HUES6 (cell line): ENCODE measurements at regions not wholly inside any gene's neighbourhood (a gene's known extent, or its start where the extent isn't known, plus 50 kb on each side); places are given as distances from the start of the nearest gene placed in this dataset.

ENCODE experiments used
- H3K27ac ChIP-seq: 2 replicates; pipeline ENCODE4 v1.7.0; 2013; ENCODE audit warnings: low read depth, mild to moderate bottlenecking, low read length, inconsistent platforms
- H3K27me3 ChIP-seq: 2 replicates; pipeline ENCODE4 v1.6.1; 2013; ENCODE audit warnings: low read length; ENCODE audit not compliant: control insufficient read depth, insufficient read depth
- H3K36me3 ChIP-seq: 2 replicates; pipeline ENCODE4 v1.6.1; 2013; ENCODE audit warnings: low read length; ENCODE audit not compliant: control insufficient read depth, insufficient read depth
- H3K4me1 ChIP-seq: 2 replicates; pipeline ENCODE4 v1.6.1; 2013; ENCODE audit warnings: low read length; ENCODE audit not compliant: control insufficient read depth, insufficient read depth
- H3K4me3 ChIP-seq: 2 replicates; pipeline ENCODE4 v1.5.1; 2013; ENCODE audit warnings: low read depth, low read length
- H3K9ac ChIP-seq: one replicate; pipeline ENCODE4 v1.6.1; 2013; ENCODE audit warnings: mild to moderate bottlenecking, low read length
- H3K9me3 ChIP-seq: 2 replicates; pipeline ENCODE4 v1.6.1; 2013; ENCODE audit warnings: low read depth, low read length; ENCODE audit not compliant: control insufficient read depth, insufficient read depth

- no peaks in the 10 kb centered on the region for H3K36me3 ChIP-seq
- H3K4me1 ChIP-seq = no peaks in the 10 kb centered on the region; the same call in 1 of the 2 replicates
- H3K9ac ChIP-seq = no peak overlapping the region
- H3K27me3 ChIP-seq = no peaks in the 10 kb centered on the region
- H3K9me3 ChIP-seq = peaks cover 2% of the 10 kb centered on the region; the same call in 1 of the 2 replicates
- H3K4me3 ChIP-seq = no peak overlapping the region
- H3K27ac ChIP-seq = no peak overlapping the region
Measured at GRCh38 chr14:43651896-43652295, 855.2 kb downstream of the FSCB start.

GRCh38 chr14:43651185-43651787, 855.8 kb downstream of the FSCB start:
- Histone ChIP-seq H3K9ac (no peak overlapping the region), H3K27me3 (no peaks in the 10 kb centered on the region), H3K4me1 (no peaks in the 10 kb centered on the region; the same call in 1 of the 2 replicates), H3K36me3 (no peaks in the 10 kb centered on the region), H3K27ac (no peak overlapping the region), H3K9me3 (peaks cover 2% of the 10 kb centered on the region; the same call in 1 of the 2 replicates), H3K4me3 (no peak overlapping the region)

DNA sequence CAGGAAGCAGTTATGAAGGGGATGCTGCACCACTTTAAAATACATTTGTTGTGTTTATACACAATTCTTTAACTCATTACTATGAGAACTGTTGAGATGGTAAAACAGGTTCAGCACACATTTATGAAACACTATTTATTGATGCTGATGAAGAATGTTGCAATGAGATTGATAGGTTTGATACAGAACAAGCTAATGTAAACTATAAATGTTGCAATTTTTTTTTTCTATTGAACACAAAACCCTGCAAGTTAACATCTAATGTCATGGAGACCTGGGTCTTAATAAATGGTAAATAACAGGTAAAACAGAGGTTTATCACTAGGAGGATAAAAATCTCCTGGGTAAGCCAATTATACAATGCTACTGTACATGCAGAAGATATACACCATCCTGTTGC, 857.6 kb downstream of the FSCB start:
- Histone ChIP-seq H3K4me1 (no peaks in the 10 kb centered on the region; the same call in 1 of the 2 replicates), H3K9ac (no peak overlapping the region), H3K4me3 (no peak overlapping the region), H3K36me3 (no peaks in the 10 kb centered on the region), H3K27ac (no peak overlapping the region), H3K27me3 (no peaks in the 10 kb centered on the region), H3K9me3 (peaks cover 2% of the 10 kb centered on the region; the same call in 1 of the 2 replicates)

DNA sequence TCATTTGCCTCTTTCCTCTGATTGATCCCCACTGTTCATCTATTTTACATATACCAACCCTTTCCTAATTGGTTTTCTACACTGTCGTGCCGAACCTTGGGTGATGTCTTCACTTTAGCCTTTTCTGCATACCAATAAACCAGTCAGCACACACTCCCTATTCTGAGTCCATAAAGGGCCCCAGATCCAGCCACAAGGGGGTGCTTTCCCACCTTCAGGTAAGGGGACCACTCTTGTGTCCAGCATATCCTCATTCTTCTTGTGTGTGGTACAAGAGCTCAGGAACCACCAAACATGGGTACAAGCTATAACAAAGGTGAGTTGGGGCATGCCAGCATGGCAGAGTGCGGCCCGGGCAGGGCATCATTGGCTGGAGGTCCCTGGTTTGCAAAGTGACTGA, 859.8 kb downstream of the FSCB start:
- H3K36me3 ChIP-seq = no peaks in the 10 kb centered on the region
- H3K27ac ChIP-seq = no peak overlapping the region
- H3K4me1 ChIP-seq = no peaks in the 10 kb centered on the region; the same call in 1 of the 2 replicates
- H3K27me3 ChIP-seq = no peaks in the 10 kb centered on the region
- H3K9ac ChIP-seq = no peak overlapping the region
- peaks cover 2% of the 10 kb centered on the region; the same call in 1 of the 2 replicates for H3K9me3 ChIP-seq
- no peak overlapping the region for H3K4me3 ChIP-seq

DNA sequence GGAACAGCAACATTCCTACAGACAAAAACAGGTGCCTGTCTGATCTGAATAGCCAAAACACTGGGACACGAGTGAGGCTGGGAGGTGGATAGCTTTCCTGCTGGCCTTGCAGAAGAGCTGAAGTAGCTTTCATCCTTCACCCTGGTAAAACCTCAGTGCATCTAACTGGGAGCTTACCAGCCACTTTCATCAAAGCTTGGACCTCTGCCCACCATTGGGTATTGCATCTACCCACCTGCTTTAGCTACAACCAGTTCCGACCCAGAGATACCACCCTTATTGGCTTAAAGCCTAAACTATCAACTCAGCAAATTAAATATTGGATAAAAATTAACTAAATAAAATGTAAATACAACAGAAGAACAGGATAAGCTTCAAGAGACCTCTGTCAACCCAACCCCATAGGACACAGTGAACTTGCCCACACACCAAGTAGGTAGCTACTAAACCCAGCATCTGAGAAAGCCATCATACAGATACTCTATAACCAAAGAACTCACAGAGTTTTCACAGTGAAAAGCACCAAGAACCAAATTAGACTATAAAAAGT, 866.3 kb downstream of the FSCB start:
- Histone ChIP-seq H3K27ac (no peak overlapping the region), H3K9ac (no peak overlapping the region), H3K36me3 (no peaks in the 10 kb centered on the region), H3K9me3 (no peaks in the 10 kb centered on the region), H3K4me1 (peaks cover 5% of the 10 kb centered on the region; the same call in 1 of the 2 replicates), H3K4me3 (no peak overlapping the region), H3K27me3 (no peaks in the 10 kb centered on the region)

- no peaks in the 10 kb centered on the region for H3K36me3 ChIP-seq
- no peaks in the 10 kb centered on the region for H3K4me1 ChIP-seq
- no peaks in the 10 kb centered on the region for H3K27me3 ChIP-seq
- H3K9me3 ChIP-seq = no peaks in the 10 kb centered on the region
- H3K9ac ChIP-seq = no peak overlapping the region
- no peak overlapping the region for H3K4me3 ChIP-seq
- H3K27ac ChIP-seq = no peak overlapping the region
Measured at GRCh38 chr14:43625294-43625693, 881.8 kb downstream of the FSCB start.

GRCh38 chr14:43621282-43621681, 885.8 kb downstream of the FSCB start:
- no peaks in the 10 kb centered on the region for H3K27me3 ChIP-seq
- no peak overlapping the region for H3K4me3 ChIP-seq
- H3K9ac ChIP-seq = no peak overlapping the region
- H3K4me1 ChIP-seq = no peaks in the 10 kb centered on the region
- no peaks in the 10 kb centered on the region for H3K36me3 ChIP-seq
- no peak overlapping the region for H3K27ac ChIP-seq
- peaks cover 11% of the 10 kb centered on the region for H3K9me3 ChIP-seq

- H3K27me3 ChIP-seq = no peaks in the 10 kb centered on the region
- H3K27ac ChIP-seq = no peak overlapping the region
- H3K4me3 ChIP-seq = no peak overlapping the region
- H3K9me3 ChIP-seq = no peaks in the 10 kb centered on the region
- H3K4me1 ChIP-seq = 0 out of 2 replicates have a peak, but pooled peaks cover 3% of the 10 kb centered on the region
- no peaks in the 10 kb centered on the region for H3K36me3 ChIP-seq
- no peak overlapping the region for H3K9ac ChIP-seq
Measured at GRCh38 chr14:43595096-43595772, 911.8 kb downstream of the FSCB start.

DNA sequence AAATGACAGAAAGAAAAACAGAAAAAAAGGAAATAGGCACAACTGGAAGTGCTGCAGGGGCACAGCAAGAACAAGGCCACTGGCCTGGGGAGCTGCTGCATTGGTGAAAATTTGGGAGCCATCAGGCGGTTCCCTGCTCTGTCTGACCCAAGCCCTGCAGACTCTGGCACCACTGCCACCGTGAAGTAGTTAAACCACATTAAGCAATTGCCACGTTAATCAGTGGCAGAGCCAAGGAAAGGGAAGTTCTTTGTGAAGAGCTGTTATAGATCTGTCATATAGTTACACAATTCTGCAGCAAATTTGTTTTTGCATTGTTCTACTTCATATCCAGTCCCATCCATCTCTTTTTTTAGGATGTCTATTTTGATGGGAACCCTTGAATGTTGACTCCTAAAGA, 915.3 kb downstream of the FSCB start:
- Histone ChIP-seq H3K9me3 (no peaks in the 10 kb centered on the region), H3K4me3 (no peak overlapping the region), H3K27ac (no peak overlapping the region), H3K9ac (no peak overlapping the region), H3K4me1 (peaks cover 9% of the 10 kb centered on the region), H3K36me3 (no peaks in the 10 kb centered on the region), H3K27me3 (no peaks in the 10 kb centered on the region)

GRCh38 chr14:43587183-43587582, 919.9 kb downstream of the FSCB start:
- peaks cover 9% of the 10 kb centered on the region for H3K4me1 ChIP-seq
- no peaks in the 10 kb centered on the region for H3K27me3 ChIP-seq
- peaks cover 2% of the 10 kb centered on the region; the same call in 1 of the 2 replicates for H3K9me3 ChIP-seq
- no peak overlapping the region for H3K9ac ChIP-seq
- no peaks in the 10 kb centered on the region for H3K36me3 ChIP-seq
- H3K27ac ChIP-seq = no peak overlapping the region
- no peak overlapping the region for H3K4me3 ChIP-seq

GRCh38 chr14:43579671-43580070, 927.4 kb downstream of the FSCB start:
- Histone ChIP-seq H3K4me1 (no peaks in the 10 kb centered on the region), H3K27me3 (no peaks in the 10 kb centered on the region), H3K27ac (no peak overlapping the region), H3K4me3 (no peak overlapping the region), H3K9me3 (peaks cover 17% of the 10 kb centered on the region), H3K36me3 (no peaks in the 10 kb centered on the region), H3K9ac (no peak overlapping the region)
